HUES48 (cell line): ENCODE measurements at regions not wholly inside any gene's neighbourhood (a gene's known extent, or its start where the extent isn't known, plus 50 kb on each side); places are given as distances from the start of the nearest gene placed in this dataset.

ENCODE experiments used
- H3K27ac ChIP-seq: one replicate; pipeline ENCODE4 v1.7.0; 2013; ENCODE audit warnings: low read depth, low read length, inconsistent platforms
- H3K27me3 ChIP-seq: 2 replicates; pipeline ENCODE4 v1.6.1; 2013; ENCODE audit warnings: mild to moderate bottlenecking, low read length; ENCODE audit not compliant: control insufficient read depth, insufficient read depth
- H3K36me3 ChIP-seq: 2 replicates; pipeline ENCODE4 v1.6.1; 2013; ENCODE audit warnings: low read length; ENCODE audit not compliant: control insufficient read depth, insufficient read depth
- H3K4me1 ChIP-seq: 2 replicates; pipeline ENCODE4 v1.6.1; 2013; ENCODE audit warnings: mild to moderate bottlenecking, low read length; ENCODE audit not compliant: control insufficient read depth, insufficient read depth
- H3K4me3 ChIP-seq: 2 replicates; pipeline ENCODE4 v1.5.1; 2013; ENCODE audit warnings: mild to moderate bottlenecking, low read depth, low read length
- H3K9ac ChIP-seq: 2 replicates; pipeline ENCODE4 v1.6.1; 2013; ENCODE audit warnings: mild to moderate bottlenecking, low read depth, low read length, moderate library complexity
- H3K9me3 ChIP-seq: 2 replicates; pipeline ENCODE4 v1.6.1; 2013; ENCODE audit warnings: low read length; ENCODE audit not compliant: control insufficient read depth, insufficient read depth

DNA sequence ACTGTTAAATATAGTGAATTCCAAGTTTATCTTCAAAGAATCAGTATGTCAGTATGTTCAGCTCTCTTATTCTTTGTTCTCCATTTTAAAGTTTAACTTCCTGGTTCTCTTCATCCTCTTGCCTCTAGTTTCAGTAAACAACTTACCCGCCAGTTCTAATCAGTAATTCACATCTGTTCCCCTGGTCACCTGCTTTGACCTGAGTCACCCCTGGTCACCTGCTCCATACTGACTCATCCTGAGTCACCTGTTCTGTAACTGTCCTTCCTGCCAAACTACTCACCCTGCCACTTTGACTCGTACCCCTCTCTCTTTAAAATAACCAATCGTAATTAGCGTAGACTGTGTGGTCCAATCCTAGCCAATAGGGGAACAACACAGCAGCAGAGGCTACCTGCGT lies 992.7 kb upstream of the HS3ST1 start:
- H3K27ac ChIP-seq: no peak overlapping the region
- H3K27me3 ChIP-seq: no peaks in the 10 kb centered on the region
- no peaks in the 10 kb centered on the region for H3K4me1 ChIP-seq
- peaks cover 9% of the 10 kb centered on the region for H3K9me3 ChIP-seq
- H3K4me3 ChIP-seq: no peak overlapping the region
- no peaks in the 10 kb centered on the region for H3K36me3 ChIP-seq
- H3K9ac ChIP-seq: no peak overlapping the region

DNA sequence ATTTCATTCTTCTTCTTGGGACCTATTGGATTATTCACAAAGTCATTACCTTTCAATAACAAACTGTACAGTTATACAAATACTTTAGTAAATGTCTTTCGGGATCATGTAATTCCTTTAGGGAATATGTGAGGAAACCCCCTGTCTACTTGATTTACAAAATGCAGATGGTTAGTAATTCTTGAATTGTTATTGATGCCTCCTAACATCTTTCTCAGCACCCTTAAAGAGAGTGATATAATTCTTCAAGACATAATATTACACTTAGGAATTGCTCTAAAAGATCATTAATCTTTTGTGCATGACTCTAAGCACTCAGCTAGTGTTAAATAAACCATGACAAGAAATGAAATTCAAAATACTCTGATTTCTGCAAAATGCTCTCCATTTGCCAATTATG lies 988.1 kb upstream of the HS3ST1 start:
- Histone ChIP-seq H3K27me3 (no peaks in the 10 kb centered on the region), H3K27ac (no peak overlapping the region), H3K36me3 (no peaks in the 10 kb centered on the region), H3K9ac (no peak overlapping the region), H3K4me3 (no peak overlapping the region), H3K9me3 (no peaks in the 10 kb centered on the region), H3K4me1 (no peaks in the 10 kb centered on the region)

DNA sequence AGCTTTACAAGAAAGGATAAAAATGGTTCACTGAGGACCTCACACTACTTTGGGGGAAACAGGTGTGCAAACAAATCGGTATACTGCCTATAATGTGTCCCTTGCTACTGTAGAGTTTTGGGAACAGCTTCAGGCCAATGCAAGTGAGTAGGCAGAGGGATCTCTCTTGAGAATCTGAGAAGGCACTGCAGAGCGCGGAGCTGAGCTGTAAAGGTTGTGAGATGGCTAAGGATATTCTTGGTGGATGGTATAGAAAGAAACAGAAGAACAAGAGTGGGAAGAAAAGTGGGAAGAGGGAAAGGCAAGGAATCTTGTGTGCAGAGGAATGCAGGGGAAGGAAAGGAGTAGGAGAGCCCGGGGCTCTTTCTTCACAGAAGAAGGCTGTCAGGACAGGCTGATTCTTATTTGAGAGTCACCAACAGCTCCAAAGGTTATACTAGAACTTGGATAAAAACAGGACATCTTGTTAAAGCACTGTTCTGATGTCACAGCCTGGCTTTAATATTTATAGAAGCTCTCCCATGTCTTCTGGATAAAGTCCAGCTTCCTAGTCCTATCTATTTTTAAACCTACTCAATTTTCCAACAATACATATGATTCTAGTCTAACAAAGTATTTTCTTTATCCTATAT lies 985.6 kb upstream of the HS3ST1 start:
- Histone ChIP-seq H3K9me3 (no peaks in the 10 kb centered on the region), H3K9ac (no peak overlapping the region), H3K4me3 (no peak overlapping the region), H3K36me3 (no peaks in the 10 kb centered on the region), H3K27me3 (no peaks in the 10 kb centered on the region), H3K27ac (no peak overlapping the region), H3K4me1 (no peaks in the 10 kb centered on the region)

DNA sequence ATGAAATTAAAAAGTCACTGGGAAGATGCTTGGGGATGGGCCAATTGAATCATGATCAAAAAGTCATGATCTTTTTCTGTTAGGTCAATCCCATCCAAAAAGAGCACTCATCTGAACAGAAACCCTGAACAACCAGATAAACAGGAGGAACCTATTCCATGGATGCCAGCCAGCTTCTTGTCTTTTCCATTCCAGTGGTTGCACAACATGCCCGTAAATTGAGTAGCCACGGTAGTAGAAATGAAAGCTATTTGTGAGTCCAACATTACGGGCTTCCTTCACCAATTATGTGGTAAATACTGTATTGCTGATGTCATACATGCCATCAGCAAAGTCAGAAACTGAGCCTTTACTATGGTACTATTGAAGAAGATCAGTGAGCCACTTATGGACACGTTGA lies 982.4 kb upstream of the HS3ST1 start:
- H3K27me3 ChIP-seq: no peaks in the 10 kb centered on the region

DNA sequence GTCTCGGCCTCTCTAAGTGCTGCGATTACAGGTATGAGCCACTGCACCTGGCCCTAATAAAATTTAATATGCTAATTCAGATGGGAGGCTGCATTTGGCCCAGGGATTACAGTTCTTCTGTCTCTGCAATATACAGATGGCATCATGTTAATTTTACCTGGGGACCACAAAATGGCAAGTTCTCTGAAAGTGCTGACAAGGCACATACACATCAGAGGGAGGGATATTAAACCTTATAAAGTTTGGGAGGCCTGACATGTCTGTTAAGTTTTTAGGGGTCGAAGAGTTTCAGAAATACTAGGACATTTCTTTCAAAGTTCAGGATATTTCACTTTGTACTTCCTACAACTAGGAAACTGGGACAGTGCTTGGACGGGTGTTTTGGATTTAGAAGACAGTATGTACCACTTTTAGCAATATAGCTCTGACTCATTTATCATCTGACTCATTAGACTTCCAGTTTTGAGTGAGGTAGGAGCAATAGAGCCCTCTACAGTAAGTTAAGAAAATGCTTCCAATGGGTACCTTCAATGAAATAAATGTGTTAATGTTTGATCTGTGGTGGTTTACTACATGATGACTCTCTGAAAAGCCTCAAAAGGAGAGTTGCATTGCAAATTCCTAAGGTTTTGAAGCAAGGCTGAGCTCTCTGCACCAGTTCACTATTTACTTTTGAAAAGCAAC lies 981.0 kb upstream of the HS3ST1 start:
- H3K36me3 ChIP-seq: no peaks in the 10 kb centered on the region
- H3K27ac ChIP-seq: no peak overlapping the region
- no peaks in the 10 kb centered on the region for H3K9me3 ChIP-seq
- H3K27me3 ChIP-seq: no peaks in the 10 kb centered on the region
- no peaks in the 10 kb centered on the region for H3K4me1 ChIP-seq
- H3K4me3 ChIP-seq: no peak overlapping the region
- H3K9ac ChIP-seq: no peak overlapping the region

More for the DNA sequence above, 982.4 kb upstream of the HS3ST1 start:
- H3K4me3 ChIP-seq: no peak overlapping the region
- H3K9ac ChIP-seq: no peak overlapping the region
- H3K4me1 ChIP-seq: no peaks in the 10 kb centered on the region
- no peak overlapping the region for H3K27ac ChIP-seq
- H3K9me3 ChIP-seq: no peaks in the 10 kb centered on the region
- H3K36me3 ChIP-seq: no peaks in the 10 kb centered on the region

DNA sequence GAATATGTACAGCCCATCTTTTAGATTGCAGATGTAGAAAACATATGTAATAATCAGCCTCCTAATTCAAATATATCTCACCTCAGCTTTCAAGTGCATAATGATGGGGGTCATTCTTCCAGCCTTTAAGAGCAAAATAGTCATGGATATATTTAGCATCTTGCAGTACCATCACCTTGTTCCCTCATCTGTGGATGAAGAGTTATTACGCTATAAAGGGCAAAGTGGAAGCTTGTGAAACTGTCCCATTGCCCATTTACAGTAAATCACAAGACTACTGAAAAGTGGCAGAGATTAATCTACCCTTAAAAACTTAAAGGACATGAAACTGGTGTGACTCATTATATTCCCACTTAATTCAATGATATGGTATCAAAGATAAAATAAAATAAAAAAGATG lies 979.7 kb upstream of the HS3ST1 start:
- no peak overlapping the region for H3K4me3 ChIP-seq
- no peaks in the 10 kb centered on the region for H3K9me3 ChIP-seq

DNA sequence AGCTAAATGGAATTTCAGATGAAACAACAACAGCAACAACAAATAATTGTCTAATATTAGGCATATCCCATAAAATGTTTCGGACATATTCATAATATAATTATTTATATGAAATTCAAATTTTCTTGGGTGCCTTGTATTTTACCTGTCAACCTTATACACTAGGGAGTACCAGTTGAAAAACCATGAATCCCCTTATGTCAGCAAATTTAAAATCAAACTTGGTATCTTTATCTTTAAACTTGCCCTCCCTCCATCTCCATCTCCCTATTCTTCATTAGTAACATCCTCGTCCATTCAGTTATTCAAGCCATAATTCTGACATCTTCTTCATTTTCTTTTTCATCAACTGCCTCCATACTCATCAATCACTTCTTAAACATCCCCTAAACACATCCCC lies 974.5 kb upstream of the HS3ST1 start:
- Histone ChIP-seq H3K9me3 (no peaks in the 10 kb centered on the region), H3K27ac (no peak overlapping the region), H3K9ac (no peak overlapping the region), H3K27me3 (no peaks in the 10 kb centered on the region), H3K36me3 (no peaks in the 10 kb centered on the region), H3K4me3 (no peak overlapping the region), H3K4me1 (no peaks in the 10 kb centered on the region)

More for the DNA sequence above, 979.7 kb upstream of the HS3ST1 start:
- Histone ChIP-seq H3K9ac (no peak overlapping the region), H3K27me3 (no peaks in the 10 kb centered on the region), H3K27ac (no peak overlapping the region), H3K4me1 (no peaks in the 10 kb centered on the region), H3K36me3 (no peaks in the 10 kb centered on the region)

DNA sequence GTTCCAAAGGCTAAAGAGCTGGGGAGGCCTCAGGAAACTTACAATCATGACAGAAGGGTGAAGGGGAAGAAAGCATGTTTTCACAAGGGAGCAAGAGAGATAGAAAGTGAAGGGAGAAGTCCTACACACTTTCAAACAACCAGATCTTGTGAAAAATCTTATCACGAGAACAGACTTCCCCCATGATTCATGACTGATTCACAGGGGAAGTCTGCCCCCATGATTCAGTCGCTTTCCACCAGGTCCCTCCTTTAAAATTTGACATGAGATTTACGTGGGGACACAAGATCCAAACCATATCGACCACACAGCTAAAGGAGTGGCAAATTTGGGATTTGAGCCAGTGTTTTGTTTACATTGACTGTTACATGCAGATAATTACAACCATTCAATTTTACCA lies 971.1 kb upstream of the HS3ST1 start:
- no peaks in the 10 kb centered on the region for H3K4me1 ChIP-seq
- H3K9me3 ChIP-seq: no peaks in the 10 kb centered on the region
- no peak overlapping the region for H3K27ac ChIP-seq
- H3K27me3 ChIP-seq: no peaks in the 10 kb centered on the region
- no peaks in the 10 kb centered on the region for H3K36me3 ChIP-seq
- H3K4me3 ChIP-seq: no peak overlapping the region
- H3K9ac ChIP-seq: no peak overlapping the region

DNA sequence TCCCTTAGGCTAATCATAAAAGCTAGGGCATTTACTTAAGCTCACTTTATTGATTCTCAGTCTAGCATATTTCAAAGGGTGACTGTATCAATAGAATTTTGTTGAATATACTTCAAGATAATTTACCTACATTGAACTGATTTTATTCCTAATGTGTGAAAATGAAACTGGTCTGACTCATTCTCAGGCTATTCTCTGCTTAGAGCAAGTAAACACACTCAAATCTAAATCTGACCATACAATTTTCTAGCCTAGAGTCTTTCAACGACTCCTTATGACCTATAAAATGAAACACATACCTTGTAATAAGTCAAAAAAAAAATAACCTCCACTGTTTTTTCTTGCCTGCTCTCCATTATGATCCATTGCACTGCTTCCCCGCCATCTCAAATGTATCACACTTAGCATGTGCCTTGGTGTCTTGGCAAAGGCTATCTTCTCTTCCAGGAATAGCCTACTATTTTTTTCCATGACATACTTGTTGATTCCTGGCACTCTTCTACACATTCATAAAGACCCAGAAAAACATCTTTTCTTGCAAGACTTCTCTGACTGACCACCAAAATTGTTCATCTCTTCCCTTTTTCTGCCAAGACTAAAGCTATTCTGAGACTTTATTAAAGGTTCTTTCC lies 965.1 kb upstream of the HS3ST1 start:
- Histone ChIP-seq H3K27ac (no peak overlapping the region), H3K4me3 (no peak overlapping the region), H3K27me3 (no peaks in the 10 kb centered on the region), H3K9me3 (no peaks in the 10 kb centered on the region), H3K36me3 (no peaks in the 10 kb centered on the region), H3K9ac (no peak overlapping the region), H3K4me1 (no peaks in the 10 kb centered on the region)

DNA sequence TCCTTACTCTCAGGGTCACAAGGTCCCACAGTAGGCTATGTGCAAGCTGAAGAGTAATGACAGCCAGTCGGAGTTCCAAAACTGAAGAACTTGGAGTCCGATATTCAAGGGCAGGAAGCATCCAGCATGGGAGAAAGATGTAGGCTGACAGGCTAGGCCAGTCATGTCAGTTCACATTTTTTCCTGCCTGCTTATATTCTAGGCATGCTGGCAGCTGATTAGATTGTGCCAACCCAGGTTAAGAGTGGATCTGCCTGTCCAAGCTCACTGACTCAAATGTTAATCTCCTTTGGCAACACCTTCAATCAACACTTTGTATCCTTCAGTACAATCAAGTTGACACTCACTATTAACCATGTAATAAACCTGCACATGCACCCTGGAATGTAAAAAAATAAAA lies 960.9 kb upstream of the HS3ST1 start:
- H3K9ac ChIP-seq: no peak overlapping the region
- H3K27ac ChIP-seq: no peak overlapping the region
- H3K4me3 ChIP-seq: no peak overlapping the region
- no peaks in the 10 kb centered on the region for H3K36me3 ChIP-seq
- H3K27me3 ChIP-seq: no peaks in the 10 kb centered on the region
- H3K4me1 ChIP-seq: no peaks in the 10 kb centered on the region
- H3K9me3 ChIP-seq: no peaks in the 10 kb centered on the region

DNA sequence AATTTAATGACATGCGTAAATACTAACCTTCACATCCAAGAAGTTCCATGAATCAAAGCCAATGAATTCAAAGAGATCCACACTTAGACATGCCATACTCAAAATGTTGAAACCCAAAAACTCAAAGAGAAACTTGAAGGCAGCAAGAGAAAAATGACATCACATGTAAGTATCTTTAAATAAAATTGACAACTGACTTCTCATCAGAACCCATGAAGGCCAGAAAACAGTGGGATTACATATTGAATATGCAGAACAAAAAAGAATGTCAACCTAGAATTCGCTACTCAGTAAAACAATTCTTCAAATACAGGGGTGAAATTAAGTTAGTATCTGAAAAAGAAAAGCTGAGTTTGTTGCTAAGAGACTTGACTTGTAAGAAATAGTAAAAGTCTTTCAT lies 953.9 kb upstream of the HS3ST1 start:
- Histone ChIP-seq H3K36me3 (no peaks in the 10 kb centered on the region), H3K27me3 (no peaks in the 10 kb centered on the region), H3K4me3 (no peak overlapping the region), H3K4me1 (no peaks in the 10 kb centered on the region), H3K9ac (no peak overlapping the region), H3K27ac (no peak overlapping the region), H3K9me3 (0 out of 2 replicates have a peak, but pooled peaks cover 5% of the 10 kb centered on the region)
